Motor neuron (in vitro differentiated cells): ENCODE measurements at regions not wholly inside any gene's neighbourhood (a gene's known extent, or its start where the extent isn't known, plus 50 kb on each side); places are given as distances from the start of the nearest gene placed in this dataset.

Experiments used
- ATAC-seq, 8 experiments: fragments of 200-7000 bp; cut with Tn5 transposase; replicated peaks in 6 of 8; 2 replicates each; pipeline ENCODE4 v1.8.0; 2021; ENCODE audit warnings: mild to moderate bottlenecking in 8 of 8, moderate library complexity in 8 of 8
- H3K27ac ChIP-seq, 2 donors: fragments of 250-450 bp; sonication (Bioruptor Pico); 2 replicates each; pipeline ENCODE4 v1.9.0; 2021; ENCODE audit warnings: antibody characterized with exemption in 2 of 2, mild to moderate bottlenecking in 2 of 2, moderate library complexity in 1 of 2
- H3K4me1 ChIP-seq, 2 donors: fragments of 250-450 bp; sonication (Bioruptor Pico); replicated peaks in 1 of 2; 2 replicates each; pipeline ENCODE4 v1.6.1; 2021; ENCODE audit warnings: antibody characterized with exemption in 2 of 2, mild to moderate bottlenecking in 2 of 2, moderate library complexity in 1 of 2
- H3K4me3 ChIP-seq, 5 donors: fragments of 250-450 bp; sonication (Bioruptor Pico); 2 replicates each; pipeline ENCODE4 v1.9.0; 2021; ENCODE audit warnings: antibody characterized with exemption in 5 of 5, mild to moderate bottlenecking in 5 of 5, moderate library complexity in 4 of 5
- WGBS, 10 experiments: fragments of 450-650 bp; shearing (Covaris generic); methylation state at CpG; one replicate each; pipeline ENCODE4 v1.0.0; 2022; 5-methylcytosine and 5-hydroxymethylcytosine counted together
- in situ Hi-C, 9 experiments: fragments of 400-800 bp; cut with MboI; loops; one replicate each; pipeline ENCODE4 v1.15.0; 2021; ENCODE audit warnings: low sequenced_read_pairs in 9 of 9, low pct_unique_long_range_greater_than_20kb in 2 of 9; ENCODE audit not compliant: unreplicated experiment in 9 of 9

DNA sequence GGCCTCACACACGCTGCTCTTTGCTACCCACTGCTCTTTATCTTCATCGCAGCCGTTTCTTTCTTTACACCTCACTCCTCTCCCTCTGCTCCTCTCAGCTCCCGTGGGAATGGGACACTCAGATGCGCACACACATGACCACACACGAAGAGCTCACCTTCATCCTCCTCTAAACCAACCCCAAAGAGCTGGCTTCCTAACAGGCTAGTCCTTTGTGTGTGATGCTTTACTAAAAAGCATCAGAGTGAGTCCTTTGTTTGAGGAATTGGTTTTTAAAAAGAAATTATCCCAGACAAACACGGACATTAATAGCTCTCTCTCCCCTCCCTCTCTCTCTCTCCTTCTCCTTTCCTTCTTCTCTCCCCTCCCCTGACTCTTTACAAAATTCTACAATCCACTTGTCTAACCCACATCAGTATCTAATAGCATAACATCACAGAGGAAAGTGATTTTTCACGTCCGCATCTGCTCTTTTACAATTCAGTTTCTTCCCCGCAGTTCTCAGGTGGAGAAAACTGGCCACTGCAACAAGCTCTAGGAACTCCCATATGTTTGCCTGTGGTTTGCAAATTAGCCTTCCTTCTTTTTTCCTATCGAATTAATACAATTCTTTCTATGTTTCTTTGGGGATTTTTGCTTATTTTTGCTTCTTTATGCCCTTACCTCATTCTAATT, 306.8 kb upstream of the CNR1 start:
- peak overlapping the region; percentile 62 to 78 for H3K27ac ChIP-seq

DNA sequence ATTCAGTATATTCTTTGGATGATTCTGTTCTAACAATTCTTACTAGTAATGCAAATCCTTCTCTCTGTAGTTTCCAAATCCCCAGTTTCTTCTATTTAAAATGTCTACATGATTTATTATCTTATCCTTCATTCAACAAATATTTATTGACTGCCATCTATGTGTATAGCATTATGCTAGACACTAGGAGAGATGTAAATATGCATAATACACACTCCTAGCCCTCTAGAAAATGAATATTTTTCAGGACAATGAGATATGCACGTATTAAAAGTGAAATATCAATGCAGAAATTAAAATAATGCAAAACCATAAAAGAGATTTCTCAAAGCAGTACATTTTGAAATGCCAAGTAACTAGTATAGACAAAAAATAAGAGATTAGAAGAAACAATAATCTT, 293.5 kb upstream of the CNR1 start:
- WGBS, 10 experiments: 0 to 100% (median 50%) methylated on average over 1 of the region's 1 CpG; no CpG with 5 or more reads in 1 of the 10 experiments

More for the DNA sequence above, 306.8 kb upstream of the CNR1 start:
- peak in 5 of 8 experiments; percentile 50 to 78 (median 75) for ATAC-seq
- peaks cover 12 to 19% of the 10 kb centered on the region in 2 donors for H3K4me1 ChIP-seq
- no peak overlapping the region for H3K4me3 ChIP-seq
- WGBS, 10 experiments: 0 to 86% (median 36%) methylated on average over 1 to 11 of the region's 11 CpGs
- in situ Hi-C loops: no loop called here

DNA sequence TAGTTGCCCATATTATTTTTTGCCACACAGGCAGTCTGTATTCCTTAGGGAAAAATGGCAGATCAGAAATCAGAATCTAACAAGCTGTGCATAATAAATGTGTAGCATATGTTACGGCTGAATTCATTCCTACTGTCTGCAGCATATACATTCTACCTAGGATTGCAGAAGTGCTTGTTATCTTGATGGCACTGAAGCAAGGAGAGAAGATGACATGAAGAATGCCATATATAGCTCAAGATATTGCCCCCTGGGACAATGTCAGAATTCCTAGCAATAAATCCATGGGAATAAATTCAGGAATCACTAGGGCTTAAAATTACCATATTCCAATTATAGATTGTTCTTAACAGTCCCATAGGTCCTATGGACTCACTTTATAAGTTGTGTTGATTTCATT, 293.0 kb upstream of the CNR1 start:
- Histone ChIP-seq H3K4me3 (no peak overlapping the region), H3K27ac (no peak overlapping the region), H3K4me1 (peaks cover 5 to 21% of the 10 kb centered on the region in 2 donors)
- in situ Hi-C loops: no loop called here
- 29 to 100% (median 80%) methylated on average over 1 of the region's 1 CpG; no CpG with 5 or more reads in 3 of the 10 experiments for WGBS, 10 experiments
- ATAC-seq: peak in 4 of 8 experiments; percentile 38 to 77 (median 47)

More for the DNA sequence above, 293.5 kb upstream of the CNR1 start:
- peak in 3 of 8 experiments; percentile 28 to 84 (median 42) for ATAC-seq
- H3K27ac ChIP-seq: no peak overlapping the region
- peaks cover 5 to 21% of the 10 kb centered on the region in 2 donors for H3K4me1 ChIP-seq
- in situ Hi-C loops: no loop called here
- no peak overlapping the region for H3K4me3 ChIP-seq

DNA sequence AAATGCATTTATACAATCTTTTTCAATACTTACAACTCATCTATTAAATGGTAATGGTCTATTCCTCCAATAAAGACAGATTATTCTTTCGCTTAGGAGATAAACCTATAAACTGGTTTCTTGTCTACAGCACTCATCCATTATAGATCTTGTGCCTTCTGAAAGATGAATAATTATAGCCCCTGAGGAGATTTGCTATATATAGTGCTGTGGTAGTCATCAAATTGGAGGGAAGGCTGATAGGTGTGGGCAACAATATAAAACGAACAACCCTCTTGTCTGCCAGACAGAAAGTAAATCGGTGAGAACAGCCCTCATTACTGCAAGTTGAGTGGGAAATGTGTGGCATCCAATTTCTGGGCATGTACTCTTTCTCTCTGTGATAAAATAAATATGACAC, 292.5 kb upstream of the CNR1 start:
- in situ Hi-C loops: no loop called here
- Histone ChIP-seq H3K27ac (no peak overlapping the region), H3K4me1 (peaks cover 5 to 21% of the 10 kb centered on the region in 2 donors), H3K4me3 (no peak overlapping the region)
- peak in 4 of 8 experiments; percentile 61 to 81 (median 70) for ATAC-seq
- 17 to 100% (median 63%) methylated on average over 1 to 3 of the region's 3 CpGs; no CpG with 5 or more reads in 2 of the 10 experiments for WGBS, 10 experiments

GRCh38 chr6:88456221-88456859, 290.2 kb upstream of the CNR1 start:
- in situ Hi-C loops: no loop called here
- Histone ChIP-seq H3K4me1 (peaks cover 5 to 21% of the 10 kb centered on the region in 2 donors), H3K4me3 (no peak overlapping the region), H3K27ac (no peak overlapping the region)
- ATAC-seq: peak in 3 of 8 experiments; percentile 74 to 77 (median 75)
- WGBS, 10 experiments: 0 to 92% (median 76%) methylated on average over 1 of the region's 1 CpG; no CpG with 5 or more reads in 2 of the 10 experiments

- in situ Hi-C loops: no loop called here
- Histone ChIP-seq H3K4me1 (peaks cover 5 to 21% of the 10 kb centered on the region in 2 donors), H3K4me3 (no peak overlapping the region), H3K27ac (no peak overlapping the region)
- 0 to 100% (median 54%) methylated on average over 1 to 3 of the region's 3 CpGs for WGBS, 10 experiments
- no peak for ATAC-seq
Measured at GRCh38 chr6:88455317-88455716, 289.2 kb upstream of the CNR1 start.

GRCh38 chr6:88454658-88455057, 288.5 kb upstream of the CNR1 start:
- H3K4me3 ChIP-seq: no peak overlapping the region
- ATAC-seq: peak in 6 of 8 experiments; percentile 32 to 75 (median 69)
- 0 to 100% (median 60%) methylated on average over 1 to 2 of the region's 2 CpGs; no CpG with 5 or more reads in 3 of the 10 experiments for WGBS, 10 experiments
- H3K27ac ChIP-seq: no peak overlapping the region
- peaks cover 5 to 18% of the 10 kb centered on the region in 2 donors for H3K4me1 ChIP-seq
- in situ Hi-C loops: no loop called here

DNA sequence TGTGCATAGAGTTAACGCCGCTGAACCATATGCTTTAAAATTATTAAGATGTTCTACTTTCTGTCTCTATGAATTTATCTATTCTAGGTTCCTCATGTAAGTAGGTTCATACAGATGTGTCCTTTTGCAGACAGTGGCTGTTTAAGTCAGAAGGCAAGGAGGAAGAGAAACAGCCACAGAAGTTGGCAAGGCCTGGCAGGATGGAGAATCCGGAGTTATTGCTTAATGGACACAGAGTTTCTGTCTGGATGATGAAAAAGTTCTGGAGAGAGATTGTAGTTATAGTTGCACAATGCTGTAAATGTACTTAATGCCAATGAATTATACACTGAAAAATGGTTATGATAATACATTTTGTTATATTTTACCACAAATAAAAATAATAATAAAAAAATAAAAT, 283.6 kb upstream of the CNR1 start:
- no peak overlapping the region for H3K27ac ChIP-seq
- WGBS, 10 experiments: 40 to 100% (median 92%) methylated on average over 1 to 3 of the region's 3 CpGs; no CpG with 5 or more reads in 2 of the 10 experiments
- H3K4me1 ChIP-seq: no peaks in the 10 kb centered on the region
- no peak for ATAC-seq
- H3K4me3 ChIP-seq: no peak overlapping the region
- in situ Hi-C loops: no loop called here

DNA sequence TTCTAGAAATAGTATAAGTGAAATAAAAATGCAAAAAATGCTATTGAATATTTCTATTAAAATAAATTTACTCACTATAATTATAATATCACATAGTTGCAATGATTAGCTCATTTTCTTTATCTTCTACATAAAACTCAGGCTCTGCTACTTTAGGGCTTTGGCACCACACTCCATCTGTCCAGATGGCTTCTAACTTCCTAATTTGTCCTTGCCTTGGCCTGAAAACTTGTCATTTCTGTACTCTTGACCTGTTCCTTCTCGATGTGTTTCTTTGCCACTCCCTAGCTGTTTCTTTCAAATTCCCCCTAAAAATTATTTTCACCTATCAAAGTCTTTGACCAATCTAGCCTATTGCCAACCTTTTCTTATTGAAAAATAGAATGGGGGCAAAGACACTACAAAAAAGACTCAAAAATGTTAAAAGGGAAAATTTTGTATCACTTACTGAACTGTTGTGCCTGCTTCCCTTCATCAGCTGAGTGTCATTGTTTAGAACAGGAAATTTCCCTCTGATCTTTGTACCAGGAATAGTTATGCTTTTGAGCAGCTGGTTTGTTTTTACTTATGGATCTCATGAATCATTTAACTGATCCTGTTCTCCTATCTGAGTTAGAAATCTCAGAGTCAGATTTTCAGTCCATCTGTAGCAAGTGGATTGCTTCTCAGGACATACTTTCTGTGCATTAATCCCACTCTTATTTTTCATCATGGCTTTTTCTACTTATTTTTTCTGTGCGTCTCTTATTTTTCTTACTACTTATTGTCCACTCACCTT, 279.2 kb upstream of the CNR1 start:
- in situ Hi-C loops: no loop called here
- no peak for ATAC-seq
- H3K4me1 ChIP-seq: no peaks in the 10 kb centered on the region
- no peak overlapping the region for H3K4me3 ChIP-seq
- no peak overlapping the region for H3K27ac ChIP-seq
- WGBS, 10 experiments: 16 to 100% (median 81%) methylated on average over 1 to 2 of the region's 2 CpGs

GRCh38 chr6:88443554-88443953, 277.4 kb upstream of the CNR1 start:
- WGBS, 10 experiments: 0 to 100% (median 82%) methylated on average over 1 of the region's 1 CpG
- no peak overlapping the region for H3K27ac ChIP-seq
- no peak overlapping the region for H3K4me3 ChIP-seq
- ATAC-seq: no peak
- H3K4me1 ChIP-seq: no peaks in the 10 kb centered on the region
- in situ Hi-C loops: no loop called here

DNA sequence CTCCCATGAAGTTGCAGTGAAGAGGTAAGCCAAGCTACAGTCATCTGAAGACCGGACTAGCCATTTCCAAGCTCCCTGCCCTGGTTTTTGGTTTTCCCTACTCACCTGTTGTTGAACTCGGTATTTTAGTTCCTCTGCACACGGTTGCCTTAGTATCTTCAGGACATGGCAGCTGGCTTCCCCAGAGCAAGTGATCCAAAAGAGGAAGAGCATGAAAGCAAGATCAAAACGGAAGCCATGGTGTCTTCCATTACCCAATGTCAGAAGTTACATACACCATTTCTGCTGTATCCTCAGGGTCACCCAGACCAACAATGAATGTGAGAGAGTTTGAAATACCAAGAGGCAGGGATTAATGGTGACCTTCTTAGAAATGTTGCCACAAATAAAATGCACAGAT, 276.6 kb upstream of the CNR1 start:
- Histone ChIP-seq H3K27ac (no peak overlapping the region), H3K4me1 (no peaks in the 10 kb centered on the region), H3K4me3 (no peak overlapping the region)
- ATAC-seq: no peak
- WGBS, 10 experiments: 0 to 100% (median 34%) methylated on average over 1 to 3 of the region's 4 CpGs; no CpG with 5 or more reads in 2 of the 10 experiments
- in situ Hi-C loops: no loop called here

DNA sequence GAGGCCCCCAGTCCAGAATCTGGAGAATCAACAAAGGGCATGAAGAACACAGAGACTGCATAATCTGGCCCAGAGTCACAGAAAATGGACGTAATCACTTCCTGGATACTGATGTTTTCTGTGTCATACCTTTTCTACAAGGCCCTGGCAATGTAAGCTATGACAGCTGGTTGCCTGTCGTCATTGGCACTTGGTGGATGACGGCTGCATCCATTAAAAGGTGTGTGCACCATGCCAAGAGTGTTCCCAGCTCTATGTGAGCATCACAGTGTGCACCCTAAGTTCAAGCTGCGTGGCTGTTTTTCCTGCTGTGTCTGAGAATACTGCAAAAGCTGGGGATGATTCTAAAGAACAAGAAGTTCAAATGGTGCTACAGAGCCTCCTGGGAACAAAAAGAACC, 275.2 kb upstream of the CNR1 start:
- H3K27ac ChIP-seq: no peak overlapping the region
- 0 to 100% (median 69%) methylated on average over 1 to 4 of the region's 4 CpGs; no CpG with 5 or more reads in 1 of the 10 experiments for WGBS, 10 experiments
- H3K4me3 ChIP-seq: no peak overlapping the region
- in situ Hi-C loops: no loop called here
- no peaks in the 10 kb centered on the region for H3K4me1 ChIP-seq
- ATAC-seq: no peak

GRCh38 chr6:88428068-88428467, 261.9 kb upstream of the CNR1 start:
- 0 to 100% (median 58%) methylated on average over 1 of the region's 1 CpG; no CpG with 5 or more reads in 2 of the 10 experiments for WGBS, 10 experiments
- no peak for ATAC-seq
- no peak overlapping the region for H3K4me3 ChIP-seq
- H3K27ac ChIP-seq: no peak overlapping the region
- H3K4me1 ChIP-seq: no peaks in the 10 kb centered on the region
- in situ Hi-C loops: no loop called here
